ENCODE measurements at regions not wholly inside any gene's neighbourhood (a gene's known extent, or its start where the extent isn't known, plus 50 kb on each side); places are given as distances from the start of the nearest gene placed in this dataset.
"Not testable (repeated sequence)": the region's sequence is repeated elsewhere in the genome, so short reads cannot be mapped to it uniquely, and the experiment has no call there.

GRCh38 chr6:167230288-167230687 is 60.8 kb upstream of the UNC93A start:
- no peak for TF ChIP-seq CTCF (IDR thresholded peaks at IDR 0.05)
- no peak overlapping the region for H3K4me3 Mint-ChIP-seq
- POLR2A ChIA-PET: no interaction called here

GRCh38 chr6:167232356-167232755 is 58.8 kb upstream of the UNC93A start:
- Histone ChIP-seq H3K27ac (ENCODE audit: low read depth in 1 of 2, low read length in 2 of 2) (no peak overlapping the region), H3K4me1 (ENCODE audit: insufficient read depth, low read length) (no peaks in the 10 kb centered on the region), H3K9me3 (ENCODE audit: control insufficient read depth in 1 of 2, insufficient read depth in 1 of 2, low read length in 2 of 2) (peaks cover 0 to 12% of the 10 kb centered on the region in 2 experiments), H3K4me3 (ENCODE audit: low read length) (no peak overlapping the region), H3K36me3 (ENCODE audit: insufficient read depth, low read length) (no peaks in the 10 kb centered on the region), H3K27me3 (ENCODE audit: control insufficient read depth in 1 of 2, insufficient read depth in 2 of 2, low read length in 2 of 2) (peaks cover 0 to 34% of the 10 kb centered on the region in 2 experiments)
- Mint-ChIP-seq H3K27ac (no peak overlapping the region), H3K4me1 (ENCODE audit: low read depth) (peaks cover 4% of the 10 kb centered on the region), H3K27me3 (peaks cover 68% of the 10 kb centered on the region), H3K4me3 (no peak overlapping the region), H3K9me3 (no peaks in the 10 kb centered on the region), H3K36me3 (ENCODE audit: low read depth) (no peaks in the 10 kb centered on the region)
- no peak for ATAC-seq (ENCODE audit: poor library complexity)
- POLR2A ChIA-PET: no interaction called here
- CTCF ChIA-PET: no interaction called here
- DNase-seq: no peak
- no peak for TF ChIP-seq CTCF (IDR thresholded peaks at IDR 0.05)
- intact Hi-C loops (cut with DNase I, micrococcal nuclease): no loop called here

More at GRCh38 chr6:167230288-167230687, 60.8 kb upstream of the UNC93A start:
- Mint-ChIP-seq H3K27ac (no peak overlapping the region), H3K27me3 (peaks cover 62% of the 10 kb centered on the region), H3K4me1 (ENCODE audit: low read depth) (peaks cover 4% of the 10 kb centered on the region), H3K9me3 (no peaks in the 10 kb centered on the region), H3K36me3 (ENCODE audit: low read depth) (no peaks in the 10 kb centered on the region)
- no peak for DNase-seq
- intact Hi-C loops (cut with DNase I, micrococcal nuclease): no loop called here
- CTCF ChIA-PET: no interaction called here
- Histone ChIP-seq H3K27me3 (ENCODE audit: control insufficient read depth in 1 of 2, insufficient read depth in 2 of 2, low read length in 2 of 2) (peaks cover 5 to 35% of the 10 kb centered on the region in 2 experiments), H3K9me3 (ENCODE audit: control insufficient read depth in 1 of 2, insufficient read depth in 1 of 2, low read length in 2 of 2) (peaks cover 0 to 3% of the 10 kb centered on the region in 2 experiments), H3K27ac (ENCODE audit: low read depth in 1 of 2, low read length in 2 of 2) (no peak overlapping the region), H3K36me3 (ENCODE audit: insufficient read depth, low read length) (no peaks in the 10 kb centered on the region), H3K4me3 (ENCODE audit: low read length) (no peak overlapping the region), H3K4me1 (ENCODE audit: insufficient read depth, low read length) (no peaks in the 10 kb centered on the region)
- ATAC-seq (ENCODE audit: poor library complexity): no peak

- no peaks in the 10 kb centered on the region for H3K9me3 Mint-ChIP-seq
- H3K36me3 Mint-ChIP-seq (ENCODE audit: low read depth): no peaks in the 10 kb centered on the region
- Histone ChIP-seq H3K9me3 (ENCODE audit: control insufficient read depth in 1 of 2, insufficient read depth in 1 of 2, low read length in 2 of 2) (peaks cover 0 to 12% of the 10 kb centered on the region in 2 experiments), H3K36me3 (ENCODE audit: insufficient read depth, low read length) (no peaks in the 10 kb centered on the region), H3K27me3 (ENCODE audit: control insufficient read depth in 1 of 2, insufficient read depth in 2 of 2, low read length in 2 of 2) (peaks cover 0 to 25% of the 10 kb centered on the region in 2 experiments), H3K27ac (ENCODE audit: low read depth in 1 of 2, low read length in 2 of 2) (no peak overlapping the region), H3K4me3 (ENCODE audit: low read length) (no peak overlapping the region), H3K4me1 (ENCODE audit: insufficient read depth, low read length) (no peaks in the 10 kb centered on the region)
- ChIA-PET POLR2A (no interaction called here), CTCF (no interaction called here)
- H3K27me3 Mint-ChIP-seq: peaks cover 60% of the 10 kb centered on the region
- intact Hi-C loops (cut with DNase I, micrococcal nuclease): no loop called here
- H3K27ac Mint-ChIP-seq: no peak overlapping the region
- ATAC-seq (ENCODE audit: poor library complexity) (no peak), DNase-seq (no peak)
- no peak overlapping the region for H3K4me3 Mint-ChIP-seq
- no peak for TF ChIP-seq CTCF (IDR thresholded peaks at IDR 0.05)
- peaks cover 4% of the 10 kb centered on the region for H3K4me1 Mint-ChIP-seq (ENCODE audit: low read depth)
These were observed 57.6 kb upstream of the UNC93A start for GRCh38 chr6:167233490-167233889.

- DNase-seq; H3K27ac ChIP-seq (ENCODE audit: low read depth in 1 of 2, low read length in 2 of 2); H3K9me3 Mint-ChIP-seq; CTCF ChIA-PET; H3K4me3 Mint-ChIP-seq; H3K4me3 ChIP-seq (ENCODE audit: low read length); ATAC-seq (ENCODE audit: poor library complexity); H3K36me3 ChIP-seq (ENCODE audit: insufficient read depth, low read length); intact Hi-C loops (cut with DNase I, micrococcal nuclease); POLR2A ChIA-PET; H3K36me3 Mint-ChIP-seq (ENCODE audit: low read depth); H3K4me1 Mint-ChIP-seq (ENCODE audit: low read depth); H3K27ac Mint-ChIP-seq; H3K4me1 ChIP-seq (ENCODE audit: insufficient read depth, low read length): not testable (repeated sequence)
- peaks cover 54% of the 10 kb centered on the region for H3K27me3 Mint-ChIP-seq
- peaks cover 0 to 12% of the 10 kb centered on the region in 2 experiments for H3K9me3 ChIP-seq (ENCODE audit: control insufficient read depth in 1 of 2, insufficient read depth in 1 of 2, low read length in 2 of 2)
- H3K27me3 ChIP-seq (ENCODE audit: control insufficient read depth in 1 of 2, insufficient read depth in 2 of 2, low read length in 2 of 2): peaks cover 0 to 17% of the 10 kb centered on the region in 2 experiments
These were observed 56.5 kb upstream of the UNC93A start for GRCh38 chr6:167234576-167234975.

Data from CD4-positive, alpha-beta T cell (primary cell).